Tibial nerve (tissue), 3 donors: ENCODE measurements at regions not wholly inside any gene's neighbourhood (a gene's known extent, or its start where the extent isn't known, plus 50 kb on each side); places are given as distances from the start of the nearest gene placed in this dataset.

Source experiments
- CTCF ChIP-seq, 5 experiments: fragments of 200-600 bp in 3 of 5; fragments of 450-650 bp in 2 of 5; sonication (generic) in 3 of 5; IDR thresholded peaks; one replicate each; pipeline ENCODE4 v1.5.1; 2016 to 2019; ENCODE audit warnings: antibody characterized with exemption in 5 of 5, mild to moderate bottlenecking in 3 of 5, moderate library complexity in 2 of 5
- POLR2A ChIP-seq, 2 donors: fragments of 450-650 bp; IDR thresholded peaks; one replicate each; pipeline ENCODE4 v1.6.1; 2017; ENCODE audit warnings: antibody characterized with exemption in 2 of 2, mild to moderate bottlenecking in 2 of 2, moderate library complexity in 2 of 2

- TF ChIP-seq CTCF (IDR thresholded peaks at IDR 0.05) (no peak), POLR2A (IDR thresholded peaks at IDR 0.05) (no peak)
Observed at GRCh38 chr5:114780290-114780689, 389.4 kb downstream of the TRIM36 start.
